GM21717 (cell line): ENCODE measurements at regions not wholly inside any gene's neighbourhood (a gene's known extent, or its start where the extent isn't known, plus 50 kb on each side); places are given as distances from the start of the nearest gene placed in this dataset.

Source experiments
- ATAC-seq: cut with Tn5 transposase; IDR thresholded peaks from one replicate; pipeline ENCODE4 v1.9.1; 2021; ENCODE audit warnings: mild to moderate bottlenecking, moderate library complexity; ENCODE audit not compliant: unreplicated experiment

GRCh38 chr10:58969576-58969975, 206.9 kb upstream of the PHYHIPL start:
- ATAC-seq, result no peak

- no peak for ATAC-seq
Measured at GRCh38 chr10:58970160-58970915, 206.1 kb upstream of the PHYHIPL start.

GRCh38 chr10:58971211-58971610, 205.2 kb upstream of the PHYHIPL start:
- no peak for ATAC-seq

GRCh38 chr10:58971796-58972491, 204.5 kb upstream of the PHYHIPL start:
- ATAC-seq, result no peak

- no peak for ATAC-seq
Measured at GRCh38 chr10:58972576-58973234, 203.7 kb upstream of the PHYHIPL start.

GRCh38 chr10:58973235-58973595, 203.2 kb upstream of the PHYHIPL start:
- no peak for ATAC-seq

GRCh38 chr10:58976254-58976653, 200.2 kb upstream of the PHYHIPL start:
- no peak for ATAC-seq

- no peak for ATAC-seq
Measured at GRCh38 chr10:58979711-58980110, 196.7 kb upstream of the PHYHIPL start.

- ATAC-seq, result no peak
Measured at GRCh38 chr10:58980826-58981415, 195.5 kb upstream of the PHYHIPL start.

- ATAC-seq, result no peak
Measured at GRCh38 chr10:58981846-58982245, 194.6 kb upstream of the PHYHIPL start.

- ATAC-seq, result no peak
Measured at GRCh38 chr10:58982470-58983239, 193.8 kb upstream of the PHYHIPL start.

- ATAC-seq, result no peak
Measured at GRCh38 chr10:58985216-58985615, 191.2 kb upstream of the PHYHIPL start.

GRCh38 chr10:58989486-58990039, 186.9 kb upstream of the PHYHIPL start:
- ATAC-seq, result no peak

GRCh38 chr10:58990693-58991092, 185.8 kb upstream of the PHYHIPL start:
- no peak for ATAC-seq

- ATAC-seq, result no peak
Measured at GRCh38 chr10:58991856-58992255, 184.6 kb upstream of the PHYHIPL start.

- no peak for ATAC-seq
Measured at GRCh38 chr10:58992830-58993460, 183.5 kb upstream of the PHYHIPL start.

- ATAC-seq, result peak; percentile 69
Measured at GRCh38 chr10:58993480-58994221, 182.8 kb upstream of the PHYHIPL start.

GRCh38 chr10:58994226-58995057, 182.0 kb upstream of the PHYHIPL start:
- no peak for ATAC-seq
